Panc1 (cell line): ENCODE measurements at regions not wholly inside any gene's neighbourhood (a gene's known extent, or its start where the extent isn't known, plus 50 kb on each side); places are given as distances from the start of the nearest gene placed in this dataset.

Experiments used
- POLR2AphosphoS5 ChIP-seq: IDR thresholded peaks from 2 replicates; pipeline ENCODE4 v1.6.1; 2012; ENCODE audit warnings: mild to moderate bottlenecking, low read depth, low read length, moderate library complexity
- TCF7L2 ChIP-seq: IDR thresholded peaks from 2 replicates; pipeline ENCODE4 v1.6.1; 2011; ENCODE audit warnings: mild to moderate bottlenecking, low read depth, low read length, inconsistent platforms
- TF ChIP-seq, protein P1 (sequence below): fragments of 450-650 bp; IDR thresholded peaks from 2 replicates; pipeline ENCODE4 v1.5.1; 2017; ENCODE audit warnings: mild to moderate bottlenecking

DNA sequence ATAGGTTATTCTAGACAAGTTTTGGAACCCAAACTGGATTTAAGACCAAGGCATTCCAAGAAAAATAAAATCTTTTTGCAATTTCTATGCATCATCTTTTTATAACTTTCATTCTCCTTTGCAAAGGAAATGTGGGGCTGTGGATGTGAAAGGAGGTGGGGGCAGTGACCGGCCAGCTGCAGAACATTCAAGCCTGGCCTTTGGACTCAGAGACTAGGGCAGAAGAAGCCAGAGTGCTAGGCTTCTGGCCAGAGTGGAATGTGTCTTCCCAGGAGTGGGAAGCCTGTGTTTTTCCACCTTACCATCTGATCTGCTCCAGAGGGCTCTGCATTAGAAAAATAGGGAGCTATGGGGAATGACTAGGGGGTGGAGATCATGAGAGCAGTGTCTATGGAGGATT is 148.5 kb downstream of the C9orf152 start:
- TF ChIP-seq, protein P1, sequence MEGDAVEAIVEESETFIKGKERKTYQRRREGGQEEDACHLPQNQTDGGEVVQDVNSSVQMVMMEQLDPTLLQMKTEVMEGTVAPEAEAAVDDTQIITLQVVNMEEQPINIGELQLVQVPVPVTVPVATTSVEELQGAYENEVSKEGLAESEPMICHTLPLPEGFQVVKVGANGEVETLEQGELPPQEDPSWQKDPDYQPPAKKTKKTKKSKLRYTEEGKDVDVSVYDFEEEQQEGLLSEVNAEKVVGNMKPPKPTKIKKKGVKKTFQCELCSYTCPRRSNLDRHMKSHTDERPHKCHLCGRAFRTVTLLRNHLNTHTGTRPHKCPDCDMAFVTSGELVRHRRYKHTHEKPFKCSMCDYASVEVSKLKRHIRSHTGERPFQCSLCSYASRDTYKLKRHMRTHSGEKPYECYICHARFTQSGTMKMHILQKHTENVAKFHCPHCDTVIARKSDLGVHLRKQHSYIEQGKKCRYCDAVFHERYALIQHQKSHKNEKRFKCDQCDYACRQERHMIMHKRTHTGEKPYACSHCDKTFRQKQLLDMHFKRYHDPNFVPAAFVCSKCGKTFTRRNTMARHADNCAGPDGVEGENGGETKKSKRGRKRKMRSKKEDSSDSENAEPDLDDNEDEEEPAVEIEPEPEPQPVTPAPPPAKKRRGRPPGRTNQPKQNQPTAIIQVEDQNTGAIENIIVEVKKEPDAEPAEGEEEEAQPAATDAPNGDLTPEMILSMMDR: no peak
- no peak for TF ChIP-seq POLR2AphosphoS5
- TF ChIP-seq TCF7L2: no peak
